ENCODE measurements at regions not wholly inside any gene's neighbourhood (a gene's known extent, or its start where the extent isn't known, plus 50 kb on each side); places are given as distances from the start of the nearest gene placed in this dataset.
"Not testable (repeated sequence)": the region's sequence is repeated elsewhere in the genome, so short reads cannot be mapped to it uniquely, and the experiment has no call there.

- no peak for DNase-seq (ENCODE audit: low read depth in 2 of 2)
Observed at GRCh38 chr6:12546410-12547002, 170.1 kb upstream of the PHACTR1 start.

DNA sequence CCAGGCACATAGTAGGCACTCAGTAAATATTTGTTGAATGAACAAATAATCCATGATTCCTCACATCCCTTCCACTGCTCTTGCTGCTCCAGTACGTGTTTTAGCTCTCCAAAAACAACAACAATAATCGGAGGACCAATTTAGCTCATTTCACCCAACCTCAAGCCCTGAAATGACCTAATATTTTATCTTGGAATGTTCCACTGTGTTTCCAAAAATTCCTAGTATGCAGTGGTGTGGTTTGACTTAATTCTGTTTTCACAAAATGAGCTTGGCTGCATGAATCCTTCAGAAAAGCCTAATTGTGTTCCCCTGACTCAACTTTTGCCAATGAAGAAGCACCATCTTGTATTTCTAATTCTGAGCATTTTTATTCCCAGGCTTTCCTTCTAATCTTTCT, 168.0 kb upstream of the PHACTR1 start:
- DNase-seq (ENCODE audit: low read depth in 2 of 2): no peak

DNA sequence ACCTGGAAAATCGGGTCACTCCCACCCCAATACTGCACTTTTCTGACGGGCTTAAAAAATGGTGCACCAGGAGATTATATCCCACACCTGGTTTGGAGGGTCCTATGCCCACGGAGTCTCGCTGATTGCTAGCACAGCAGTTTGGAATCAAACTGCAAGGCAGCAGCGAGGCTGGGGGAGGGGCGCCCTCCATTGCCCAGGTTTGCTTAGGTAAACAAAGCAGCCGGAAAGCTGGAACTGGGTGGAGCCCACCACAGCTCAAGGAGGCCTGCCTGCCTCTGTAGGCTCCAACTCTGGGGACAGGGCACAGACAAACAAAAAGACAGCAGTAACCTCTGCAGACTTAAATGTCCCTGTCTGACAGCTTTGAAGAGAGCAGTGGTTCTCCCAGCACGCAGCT, 167.1 kb upstream of the PHACTR1 start:
- DNase-seq (ENCODE audit: low read depth in 2 of 2): not testable (repeated sequence)

DNA sequence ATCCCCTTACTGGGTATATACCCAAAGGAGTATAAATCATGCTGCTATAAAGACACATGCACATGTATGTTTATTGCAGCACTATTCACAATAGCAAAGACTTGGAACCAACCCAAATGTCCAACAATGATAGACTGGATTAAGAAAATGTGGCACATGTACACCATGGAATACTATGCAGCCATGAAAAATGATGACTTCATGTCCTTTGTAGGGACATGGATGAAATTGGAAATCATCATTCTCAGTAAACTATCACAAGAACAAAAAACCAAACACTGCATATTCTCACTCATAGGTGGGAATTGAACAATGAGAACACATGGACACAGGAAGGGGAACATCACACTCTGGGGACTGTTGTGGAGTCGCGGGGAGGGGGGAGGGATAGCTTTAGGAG, 161.7 kb upstream of the PHACTR1 start:
- DNase-seq (ENCODE audit: low read depth in 2 of 2): not testable (repeated sequence)

- no peak for DNase-seq (ENCODE audit: low read depth in 2 of 2)
Observed at GRCh38 chr6:12555267-12555666, 161.3 kb upstream of the PHACTR1 start.

DNA sequence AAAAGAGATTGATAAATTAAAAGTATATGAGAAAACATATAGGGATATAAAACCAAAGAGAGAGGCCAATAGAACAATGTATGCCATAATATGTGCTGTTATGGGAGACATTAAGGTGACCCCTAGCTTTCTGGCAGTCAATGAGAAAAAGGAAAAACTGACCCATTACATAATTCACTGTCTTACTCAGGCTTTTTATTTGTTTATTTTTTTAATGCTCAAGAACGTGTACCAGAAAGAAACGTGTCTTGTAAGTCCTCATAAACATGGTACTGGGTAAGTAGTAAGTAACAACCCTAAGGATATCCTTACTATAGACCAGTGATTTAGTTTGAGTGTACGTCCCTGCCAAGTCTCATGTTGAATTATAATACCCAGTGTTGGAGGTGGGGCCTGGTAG, 160.8 kb upstream of the PHACTR1 start:
- no peak for DNase-seq (ENCODE audit: low read depth in 2 of 2)

GRCh38 chr6:12557765-12558164, 158.8 kb upstream of the PHACTR1 start:
- no peak for DNase-seq (ENCODE audit: low read depth in 2 of 2)

- DNase-seq (ENCODE audit: low read depth in 2 of 2): no peak
Observed at GRCh38 chr6:12560315-12560714, 156.3 kb upstream of the PHACTR1 start.

DNA sequence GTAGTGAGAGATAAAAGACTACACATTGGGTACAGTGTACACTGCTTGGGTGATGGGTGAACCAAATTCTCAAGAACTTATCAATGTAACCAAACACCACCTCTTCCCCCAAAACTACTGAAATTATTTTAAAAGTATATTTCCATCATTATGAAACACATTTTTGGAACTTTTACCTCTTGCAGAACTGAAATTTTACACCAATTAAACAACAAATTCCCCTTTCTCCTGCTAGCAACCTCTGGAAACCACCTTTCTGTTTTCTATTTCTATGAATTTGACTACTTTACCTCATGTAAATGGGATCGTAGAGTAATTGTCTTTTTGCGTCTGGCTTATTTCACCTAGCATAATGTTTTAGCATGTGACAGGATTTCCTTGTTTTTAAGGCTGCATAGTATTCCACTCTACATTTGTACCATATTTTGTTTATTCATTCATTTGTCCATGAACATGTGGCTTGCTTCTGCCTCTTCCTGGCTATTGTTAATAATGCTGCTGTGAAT, 149.9 kb upstream of the PHACTR1 start:
- no peak for DNase-seq (ENCODE audit: low read depth in 2 of 2)

DNA sequence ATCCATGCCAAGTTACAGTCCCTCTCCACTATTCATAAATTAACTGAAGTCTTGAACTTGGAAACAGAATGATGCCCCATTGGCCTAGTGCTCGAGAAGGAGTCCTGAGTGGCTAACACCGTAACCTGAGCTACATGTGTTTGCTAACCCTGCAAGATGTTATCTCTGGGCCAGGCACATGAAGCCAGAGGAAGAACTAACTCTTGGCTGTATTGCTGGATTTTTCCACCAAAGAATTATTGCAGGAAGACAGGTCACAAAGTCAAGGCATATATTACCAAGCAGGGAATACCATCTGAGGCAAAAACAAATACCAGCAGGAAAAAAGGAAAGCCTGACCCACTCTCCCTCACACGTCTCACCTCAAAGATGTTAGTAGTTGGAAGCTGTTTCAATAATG, 148.9 kb upstream of the PHACTR1 start:
- no peak for DNase-seq (ENCODE audit: low read depth in 2 of 2)

DNA sequence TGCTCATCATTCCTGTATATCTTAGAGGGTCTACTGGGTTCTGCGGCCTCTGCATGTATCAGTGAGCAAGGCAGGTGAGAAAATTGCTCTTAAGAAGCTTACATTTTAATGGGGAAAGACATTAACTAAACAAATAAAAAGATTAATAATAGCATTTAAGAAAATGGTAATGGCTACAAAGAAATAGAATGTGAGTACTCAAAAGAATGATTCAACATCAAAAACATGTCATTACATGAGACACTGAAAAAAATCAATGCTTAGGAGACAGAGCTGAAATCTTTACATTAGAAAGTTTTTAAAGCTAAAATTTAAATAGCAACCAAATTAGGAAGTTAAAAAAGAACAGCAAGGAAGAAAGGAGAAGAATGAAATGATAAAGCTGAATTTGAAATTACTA, 146.9 kb upstream of the PHACTR1 start:
- no peak for DNase-seq (ENCODE audit: low read depth in 2 of 2)

- no peak for DNase-seq (ENCODE audit: low read depth in 2 of 2)
Observed at GRCh38 chr6:12570461-12571030, 146.0 kb upstream of the PHACTR1 start.

DNA sequence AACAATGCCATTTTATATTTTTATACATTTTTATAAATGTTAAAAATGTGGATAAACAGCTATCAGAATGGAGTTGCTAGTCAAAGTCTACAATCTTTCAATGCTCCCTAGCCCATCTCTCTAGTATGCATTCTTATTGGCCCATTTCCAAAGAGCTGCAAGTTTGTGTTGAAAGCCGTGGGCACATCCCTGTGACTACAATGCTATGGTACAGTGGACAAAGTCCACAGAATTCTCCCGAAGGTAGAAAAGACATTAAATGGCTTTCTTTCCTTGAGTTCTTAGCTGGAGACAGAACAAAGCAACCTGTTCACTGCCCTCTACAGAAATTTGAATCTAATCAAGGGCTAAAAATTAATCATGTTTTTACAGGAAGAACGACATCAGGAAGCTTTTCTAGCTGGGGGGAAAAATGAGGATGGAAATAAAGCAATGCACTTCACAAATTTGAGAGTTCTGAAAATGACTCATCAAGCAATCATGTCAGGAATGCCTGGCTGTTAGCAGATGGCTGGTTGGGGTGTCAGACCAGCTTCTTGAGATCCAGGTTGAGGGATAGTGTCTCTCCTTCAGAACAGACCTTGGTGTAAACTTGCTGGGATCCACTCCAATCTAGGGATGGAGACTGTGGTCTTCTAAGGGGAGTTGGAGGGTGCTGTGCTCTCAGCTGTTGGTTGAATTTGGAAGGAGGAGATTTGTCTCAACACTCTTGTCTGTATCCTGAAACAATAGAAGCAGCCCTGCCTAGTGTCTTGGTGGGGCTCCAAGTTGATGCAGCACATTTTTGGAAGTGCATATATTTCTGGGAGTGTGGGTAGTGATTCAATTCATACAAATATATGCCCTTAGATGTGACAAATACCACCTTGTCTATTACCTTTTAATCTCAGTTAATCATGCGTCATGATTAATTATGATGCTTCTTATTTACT, 143.4 kb upstream of the PHACTR1 start:
- DNase-seq (ENCODE audit: low read depth in 2 of 2): no peak

DNA sequence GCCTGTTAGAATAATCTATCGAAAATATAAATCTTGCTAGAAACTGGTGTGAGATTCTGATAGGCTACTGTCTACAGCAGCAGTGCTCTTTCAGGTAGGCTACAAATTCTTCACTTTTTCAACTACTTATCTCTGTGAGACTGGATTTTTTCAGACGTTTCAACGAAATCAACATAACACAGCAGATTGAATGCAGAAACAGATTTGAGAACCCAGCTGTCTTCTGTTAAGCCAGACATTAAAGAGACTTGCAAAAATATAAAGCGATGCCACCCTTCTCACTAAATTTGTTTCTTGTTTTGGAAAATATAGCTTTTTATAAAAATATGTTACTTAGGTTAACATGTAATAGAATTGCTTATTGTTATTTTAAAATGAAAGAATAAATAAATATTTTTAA, 140.6 kb upstream of the PHACTR1 start:
- no peak for DNase-seq (ENCODE audit: low read depth in 2 of 2)

- no peak for DNase-seq (ENCODE audit: low read depth in 2 of 2)
Observed at GRCh38 chr6:12576389-12576788, 140.2 kb upstream of the PHACTR1 start.

DNA sequence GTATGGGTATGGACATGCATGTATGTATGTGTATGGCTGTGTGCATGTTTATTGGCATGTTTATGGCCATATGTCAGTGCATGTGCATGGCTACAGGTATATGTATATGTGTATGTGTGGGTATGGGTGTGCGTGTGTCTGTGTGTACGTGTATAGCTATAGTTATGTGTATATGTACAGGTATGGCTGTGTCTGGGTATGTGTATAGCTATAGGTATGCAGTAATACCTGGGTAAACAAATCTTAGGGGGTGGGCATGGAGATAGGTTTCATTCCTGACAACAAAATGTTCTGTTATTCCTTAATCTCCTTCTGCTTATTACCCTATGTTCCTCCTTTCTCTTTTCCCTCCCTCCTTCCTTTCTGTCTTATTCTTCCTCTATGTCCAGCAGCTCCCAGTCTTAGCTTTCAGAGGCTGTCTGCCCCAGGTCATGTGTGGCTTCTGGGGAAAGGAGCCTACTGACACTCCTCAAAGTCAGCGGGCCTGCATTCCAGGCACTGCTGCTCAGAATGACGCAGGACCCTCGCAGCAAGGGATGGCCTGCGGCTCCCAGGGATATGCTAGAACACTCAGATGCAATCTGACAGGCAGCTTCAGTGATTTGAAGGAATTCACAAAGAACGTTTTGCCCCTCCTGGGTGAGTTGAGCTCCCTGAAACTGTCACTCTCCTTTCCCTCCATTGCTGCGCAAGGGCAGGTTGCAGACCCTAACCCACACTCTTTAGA, 139.3 kb upstream of the PHACTR1 start:
- DNase-seq (ENCODE audit: low read depth in 2 of 2): no peak

DNA sequence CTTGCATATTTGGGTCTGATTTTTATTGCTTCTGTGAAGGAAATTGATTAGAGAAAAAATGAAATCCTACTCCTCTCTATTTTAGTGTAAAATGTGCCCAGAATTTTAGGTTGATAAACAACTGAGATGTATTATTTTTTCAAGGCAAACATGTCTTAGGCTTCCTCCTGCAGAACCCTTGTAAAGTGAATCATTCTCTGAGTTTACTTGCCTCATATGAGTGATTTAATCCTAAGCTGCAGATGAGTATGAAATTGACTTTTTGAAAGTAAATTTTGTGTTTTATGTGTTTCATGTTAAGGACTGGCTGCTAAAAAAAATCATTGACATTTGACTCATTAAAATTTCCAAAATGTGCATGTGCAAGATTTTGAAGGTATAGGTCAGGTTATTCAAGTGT, 138.5 kb upstream of the PHACTR1 start:
- no peak for DNase-seq (ENCODE audit: low read depth in 2 of 2)

DNA sequence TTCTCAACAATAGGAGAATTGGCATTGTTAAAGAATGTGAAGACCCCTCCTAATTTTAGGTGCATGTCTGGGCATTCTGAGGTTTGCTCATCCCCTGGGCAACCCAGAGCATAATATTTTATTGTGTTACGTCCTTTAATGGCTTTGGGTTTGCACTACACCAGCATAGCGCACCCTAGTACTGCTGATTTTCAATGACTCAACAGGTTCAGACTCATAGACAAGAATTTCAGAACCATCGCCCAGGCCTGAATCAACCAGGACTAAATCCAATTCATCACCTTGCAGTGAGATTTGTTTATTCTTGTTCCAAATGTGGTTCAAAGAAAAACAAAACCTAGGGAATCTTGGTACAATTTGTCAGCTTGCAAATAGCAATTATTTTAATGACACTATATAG, 137.8 kb upstream of the PHACTR1 start:
- DNase-seq (ENCODE audit: low read depth in 2 of 2): no peak

- DNase-seq (ENCODE audit: low read depth in 2 of 2): no peak
Observed at GRCh38 chr6:12580290-12580689, 136.3 kb upstream of the PHACTR1 start.

- no peak for DNase-seq (ENCODE audit: low read depth in 2 of 2)
Observed at GRCh38 chr6:12582421-12583110, 134.0 kb upstream of the PHACTR1 start.

DNA sequence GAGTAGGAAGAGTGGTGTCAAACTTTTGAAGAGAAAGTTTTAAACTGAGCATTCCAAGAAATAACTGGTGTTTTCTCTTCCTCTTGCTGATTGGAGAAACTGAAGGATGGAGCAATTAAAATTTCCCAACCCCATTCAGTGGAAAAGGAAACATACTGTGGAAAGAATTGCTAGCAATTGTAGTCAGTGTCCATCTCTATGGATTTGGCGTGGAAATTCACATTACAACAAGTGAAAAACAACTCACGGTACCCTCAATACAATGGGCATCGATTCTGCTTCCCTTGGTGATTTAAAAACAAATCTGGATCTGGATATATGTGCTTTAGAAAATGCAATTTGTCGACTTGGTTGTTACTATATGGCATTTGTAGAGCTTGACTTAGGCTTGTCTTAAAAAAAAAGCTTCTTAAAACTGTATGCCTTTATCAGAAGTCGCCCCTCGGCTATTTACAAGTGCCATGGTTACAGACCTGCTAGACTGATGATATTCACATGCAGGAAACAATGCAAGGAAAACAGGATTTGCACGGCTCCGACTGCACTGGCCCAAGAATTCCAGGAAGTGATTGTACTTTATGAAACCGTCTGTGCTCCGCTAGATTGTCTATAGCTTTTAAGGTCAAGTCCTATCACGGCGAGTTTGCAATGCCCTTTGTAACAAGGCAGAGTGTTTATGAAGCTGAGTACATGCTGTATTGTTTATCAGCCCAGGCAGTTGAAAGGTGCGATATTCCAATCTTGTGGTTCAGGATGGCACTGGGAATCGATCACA, 131.7 kb upstream of the PHACTR1 start:
- DNase-seq (ENCODE audit: low read depth in 2 of 2): no peak

Measured in stimulated activated CD4-positive, alpha-beta T cell treated with anti-CD3 and anti-CD28 coated beads, Interleukin-1b, Interleukin-23, amount 100 ng/mL, for 4 hours (primary cell).